HG02938 (cell line): ENCODE measurements at regions not wholly inside any gene's neighbourhood (a gene's known extent, or its start where the extent isn't known, plus 50 kb on each side); places are given as distances from the start of the nearest gene placed in this dataset.
A peak's percentile ranks its signal among the peaks of the same experiment; 100 is the strongest.

Experiments used
- ATAC-seq: cut with Tn5 transposase; IDR thresholded peaks from one replicate; pipeline ENCODE4 v1.9.1; 2021; ENCODE audit warnings: mild to moderate bottlenecking, moderate library complexity; ENCODE audit not compliant: unreplicated experiment

DNA sequence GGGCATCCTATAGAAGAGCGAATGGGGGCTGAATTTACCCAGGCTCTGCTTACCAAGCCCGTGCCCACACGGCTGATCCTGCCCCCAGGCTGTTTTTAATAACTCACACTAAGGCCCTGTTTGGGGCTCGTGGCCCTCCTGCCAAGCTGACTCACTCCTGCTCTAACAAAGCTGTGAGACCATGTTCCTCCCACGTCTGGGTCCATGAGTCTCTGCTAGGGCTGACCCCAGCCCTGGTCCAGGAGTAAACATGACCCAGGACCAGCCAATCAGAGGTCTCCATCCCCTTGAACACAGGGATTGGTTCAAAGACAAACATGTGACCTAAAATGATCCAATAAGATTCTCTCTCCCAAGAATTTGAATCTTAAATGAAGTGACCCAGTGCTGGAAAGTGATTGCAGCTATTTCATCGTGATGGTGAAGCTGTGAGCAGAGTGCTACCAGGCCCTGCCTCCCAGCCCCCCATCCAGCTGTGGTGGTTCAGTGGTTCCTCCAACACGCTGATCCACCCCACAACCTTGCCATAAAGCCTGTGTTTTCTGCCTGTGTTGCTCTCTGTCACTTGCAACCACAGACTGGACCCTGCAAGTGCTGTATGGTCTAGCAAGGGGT lies 57.2 kb downstream of the C16orf82 start:
- no peak for ATAC-seq

DNA sequence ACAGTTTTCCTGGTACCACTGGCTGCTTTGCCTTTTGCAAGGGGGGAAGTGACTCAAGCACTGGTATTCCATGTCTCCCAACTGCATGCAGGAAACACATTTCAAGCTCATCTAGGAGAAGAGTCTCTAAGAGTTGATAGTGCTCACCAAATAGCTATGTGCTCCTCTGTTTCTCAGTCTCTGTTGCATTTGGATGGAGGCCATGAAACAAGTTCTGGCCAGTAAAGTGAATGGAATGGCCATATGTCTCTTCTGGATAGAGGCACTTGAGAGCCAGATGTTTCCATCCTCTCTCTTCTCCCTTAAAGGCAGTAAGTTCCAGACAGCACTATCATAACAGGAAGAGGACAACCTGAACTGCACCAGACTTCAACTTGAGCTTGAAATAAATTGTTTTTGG lies 60.6 kb downstream of the C16orf82 start:
- no peak for ATAC-seq

DNA sequence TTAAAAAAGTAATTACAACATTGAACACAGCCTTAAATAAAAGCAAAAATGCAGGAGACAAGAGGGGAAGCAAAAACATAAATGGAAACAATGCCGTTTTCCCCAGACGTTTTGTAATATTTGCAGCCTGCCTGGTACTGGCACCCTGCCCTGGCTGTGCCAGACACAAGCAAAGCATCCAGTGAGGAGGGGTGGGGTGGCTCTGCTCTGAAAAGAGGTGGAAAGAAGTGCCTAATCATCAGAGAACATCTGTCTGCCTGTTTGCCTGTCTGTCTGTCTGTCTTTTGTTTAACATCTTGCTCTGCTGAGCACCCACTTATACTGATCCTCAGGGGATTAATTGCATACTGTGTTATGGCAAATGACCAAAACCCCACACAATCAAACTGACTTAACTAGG lies 62.7 kb downstream of the C16orf82 start:
- no peak for ATAC-seq

DNA sequence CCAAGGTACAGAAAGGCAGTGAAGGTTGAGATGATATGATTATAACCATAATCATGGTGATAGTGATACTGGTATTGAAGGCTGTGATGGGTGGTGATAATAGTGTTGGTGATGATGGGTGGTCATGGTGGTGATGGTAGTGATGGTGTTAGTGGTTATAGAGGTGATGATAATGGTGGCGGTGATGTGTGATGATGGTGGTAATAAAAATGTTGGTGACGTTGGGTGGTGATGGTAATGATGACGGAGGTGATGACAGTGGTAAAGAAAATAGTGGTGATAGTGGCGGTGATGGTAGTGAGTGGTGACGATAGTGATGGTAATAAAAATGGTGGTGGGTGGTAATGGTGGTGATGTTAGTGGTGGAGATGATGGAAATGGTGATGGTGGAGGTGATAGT lies 65.1 kb upstream of the KDM8 start:
- no peak for ATAC-seq

DNA sequence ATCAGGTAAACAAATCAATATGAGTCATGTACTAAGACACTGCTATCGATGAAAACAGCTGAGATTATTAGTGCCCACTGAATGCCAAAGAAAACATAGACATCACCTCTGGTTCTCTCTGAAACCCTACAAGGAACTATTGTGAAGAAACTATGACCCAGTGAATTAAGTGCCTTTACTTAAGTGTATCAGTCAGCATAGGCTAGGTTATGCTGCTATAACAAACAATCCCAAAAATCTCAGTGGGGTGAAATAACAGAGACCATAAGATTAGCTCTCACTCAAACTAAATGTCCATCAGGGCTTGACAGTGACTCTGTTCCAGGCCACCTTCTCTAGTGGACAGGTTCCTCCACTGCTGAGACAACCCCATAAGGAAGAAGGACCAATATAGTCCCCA lies 57.7 kb upstream of the KDM8 start:
- ATAC-seq, result no peak

DNA sequence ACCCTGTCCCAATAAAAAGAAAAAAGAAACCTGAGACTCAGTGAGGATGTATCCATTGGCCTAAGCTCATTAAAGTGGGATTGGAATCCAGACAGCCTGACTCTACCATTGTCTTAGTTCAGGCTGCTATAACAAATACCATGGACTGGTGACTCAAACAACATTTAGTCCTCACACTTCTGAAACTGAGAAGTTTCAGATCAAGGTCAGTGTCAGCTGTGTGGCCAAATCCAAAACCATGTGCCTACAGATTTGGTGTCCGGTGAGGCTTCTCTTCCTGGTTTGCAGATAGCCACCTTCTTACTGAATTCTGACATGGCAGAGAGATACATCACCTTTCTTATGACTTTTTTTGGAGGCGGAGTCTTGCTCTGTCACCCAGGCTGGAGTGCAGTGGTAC lies 53.3 kb upstream of the KDM8 start:
- peak; percentile 94 for ATAC-seq

DNA sequence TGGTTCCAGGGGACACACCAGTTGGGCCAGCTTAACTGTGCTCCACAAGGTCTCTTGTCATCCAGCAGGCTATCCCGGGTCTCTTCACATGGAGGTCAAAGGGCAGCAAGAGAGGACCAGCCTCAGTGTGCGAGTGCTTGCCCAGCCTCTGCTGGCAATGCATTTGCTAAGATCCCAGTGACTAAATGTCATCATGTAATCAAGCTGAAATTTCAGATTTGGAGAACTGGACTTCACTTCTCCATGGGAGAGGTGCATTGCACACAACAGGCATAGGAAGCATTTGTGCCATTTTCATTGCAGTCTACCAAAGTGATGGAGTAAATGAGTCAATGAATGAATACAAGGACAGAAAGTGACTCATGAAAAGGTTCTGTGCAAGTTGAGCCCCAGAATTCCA lies 51.2 kb upstream of the KDM8 start:
- no peak for ATAC-seq

DNA sequence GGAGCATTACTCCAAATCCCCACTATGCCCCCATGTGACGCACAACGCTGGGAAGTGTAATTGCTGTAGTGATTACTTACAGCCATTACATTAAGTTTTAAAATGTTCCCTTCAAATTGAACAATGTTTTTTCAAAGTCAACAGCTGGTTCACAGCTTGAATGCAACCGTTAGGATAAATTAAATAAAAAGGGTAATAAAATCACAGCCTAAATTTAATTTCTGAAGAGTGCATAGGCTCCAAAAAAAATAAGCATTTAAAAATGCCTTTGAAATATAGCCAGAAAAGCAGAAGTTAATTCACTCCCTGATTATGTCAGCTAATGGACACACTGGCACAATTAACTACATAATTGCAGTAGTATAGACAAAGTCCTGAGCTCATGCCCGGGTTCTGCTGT lies 50.5 kb upstream of the KDM8 start:
- ATAC-seq, result no peak
